Neural progenitor cell (in vitro differentiated cells): ENCODE measurements at regions not wholly inside any gene's neighbourhood (a gene's known extent, or its start where the extent isn't known, plus 50 kb on each side); places are given as distances from the start of the nearest gene placed in this dataset.
"Not testable (repeated sequence)": the region's sequence is repeated elsewhere in the genome, so short reads cannot be mapped to it uniquely, and the experiment has no call there.

Source experiments
- DNase-seq: peaks from one replicate; pipeline ENCODE4 v3.0.0-alpha.2; 2016; ENCODE audit warnings: low spot score
- H2AFZ ChIP-seq: fragments of 200-600 bp; sonication (generic); replicated peaks from 2 replicates; pipeline ENCODE4 v1.6.1; 2016; ENCODE audit warnings: antibody characterized with exemption
- H3F3A ChIP-seq: fragments of 200-600 bp; sonication (generic); 2 replicates; pipeline ENCODE4 v1.6.1; 2016; ENCODE audit warnings: antibody characterized with exemption, low read depth
- H3K27ac ChIP-seq: fragments of 200-600 bp; sonication (generic); 2 replicates; pipeline ENCODE4 v1.5.1; 2016; ENCODE audit warnings: mild to moderate bottlenecking
- H3K27me3 ChIP-seq: fragments of 200-600 bp; sonication (generic); 2 replicates; pipeline ENCODE4 v1.6.1; 2016; ENCODE audit warnings: mild to moderate bottlenecking, moderate library complexity
- H3K36me3 ChIP-seq: fragments of 200-600 bp; sonication (generic); 2 replicates; pipeline ENCODE4 v1.5.1; 2016
- H3K4me1 ChIP-seq: fragments of 200-600 bp; sonication (generic); 2 replicates; pipeline ENCODE4 v1.6.1; 2016; ENCODE audit warnings: mixed run types
- H3K4me2 ChIP-seq: fragments of 200-600 bp; sonication (generic); 2 replicates; pipeline ENCODE4 v1.6.1; 2016
- H3K4me3 ChIP-seq: fragments of 200-600 bp; sonication (generic); 2 replicates; pipeline ENCODE4 v1.5.1; 2016
- H3K79me2 ChIP-seq: fragments of 200-600 bp; sonication (generic); 2 replicates; pipeline ENCODE4 v1.6.1; 2016; ENCODE audit warnings: low read depth
- H3K9ac ChIP-seq: fragments of 200-600 bp; sonication (generic); 2 replicates; pipeline ENCODE4 v1.6.1; 2016
- H3K9me3 ChIP-seq: fragments of 200-600 bp; sonication (generic); 2 replicates; pipeline ENCODE4 v1.5.1; 2016; ENCODE audit warnings: low read depth
- H4K20me1 ChIP-seq: fragments of 200-600 bp; sonication (generic); 2 replicates; pipeline ENCODE4 v1.6.1; 2016; ENCODE audit warnings: low read depth
- H3K27ac Mint-ChIP-seq: 3 replicates; pipeline ENCODE4 v1.8.0; 2021; ENCODE audit warnings: mixed read lengths
- H3K27me3 Mint-ChIP-seq: 2 replicates; pipeline ENCODE4 v1.8.0; 2022; ENCODE audit warnings: low read depth, mild to moderate bottlenecking, inconsistent platforms, moderate library complexity, mixed read lengths; ENCODE audit not compliant: insufficient read depth
- H3K36me3 Mint-ChIP-seq: 3 replicates; pipeline ENCODE4 v1.8.0; 2021; ENCODE audit warnings: mixed read lengths
- H3K4me1 Mint-ChIP-seq: 3 replicates; pipeline ENCODE4 v1.8.0; 2021; ENCODE audit warnings: mixed read lengths
- H3K4me3 Mint-ChIP-seq: 3 replicates; pipeline ENCODE4 v1.8.0; 2021; ENCODE audit warnings: mild to moderate bottlenecking, moderate library complexity, mixed read lengths
- H3K9me3 Mint-ChIP-seq: 3 replicates; pipeline ENCODE4 v1.8.0; 2020; ENCODE audit warnings: mixed read lengths
- CTCF ChIP-seq: fragments of 200-600 bp; sonication (generic); IDR thresholded peaks from 2 replicates; pipeline ENCODE4 v1.5.1; 2017; ENCODE audit warnings: antibody characterized with exemption, mild to moderate bottlenecking
- EZH2 ChIP-seq: fragments of 200-600 bp; sonication (generic); IDR thresholded peaks from 2 replicates; pipeline ENCODE4 v1.6.1; 2017; ENCODE audit warnings: antibody characterized with exemption, mild to moderate bottlenecking, moderate library complexity
- EZH2phosphoT487 ChIP-seq: fragments of 200-600 bp; sonication (generic); IDR thresholded peaks from 2 replicates; pipeline ENCODE4 v1.6.1; 2017; ENCODE audit warnings: antibody characterized with exemption

GRCh38 chrX:99988532-99988931 is 421.5 kb downstream of the PCDH19 start:
- H3K36me3 ChIP-seq, H4K20me1 ChIP-seq, H3K4me3 ChIP-seq, H3K79me2 ChIP-seq, H3K9me3 ChIP-seq, H3K9ac ChIP-seq, H3K4me1 Mint-ChIP-seq, DNase-seq, H3K4me1 ChIP-seq, H3K36me3 Mint-ChIP-seq, H3K27me3 Mint-ChIP-seq, H3K4me2 ChIP-seq, H3K27ac ChIP-seq, H2AFZ ChIP-seq, H3F3A ChIP-seq, H3K27me3 ChIP-seq, H3K4me3 Mint-ChIP-seq, H3K9me3 Mint-ChIP-seq, H3K27ac Mint-ChIP-seq: not testable (repeated sequence)

- no peak overlapping the region for H3K4me3 Mint-ChIP-seq
- no peak overlapping the region for H3K27ac Mint-ChIP-seq
- Histone ChIP-seq H3K27ac (no peak overlapping the region), H3K4me3 (no peak overlapping the region), H3K4me2 (no peak overlapping the region), H2AFZ (no peak overlapping the region), H3F3A (no peaks in the 10 kb centered on the region), H3K36me3 (no peaks in the 10 kb centered on the region), H3K79me2 (no peaks in the 10 kb centered on the region), H3K4me1 (no peaks in the 10 kb centered on the region), H3K9me3 (peaks cover 10% of the 10 kb centered on the region), H3K27me3 (no peaks in the 10 kb centered on the region), H3K9ac (no peak overlapping the region), H4K20me1 (no peaks in the 10 kb centered on the region)
- TF ChIP-seq CTCF (no peak), EZH2 (no peak), EZH2phosphoT487 (no peak)
- DNase-seq, result no peak
- H3K4me1 Mint-ChIP-seq, result no peaks in the 10 kb centered on the region
- no peaks in the 10 kb centered on the region for H3K36me3 Mint-ChIP-seq
- H3K9me3 Mint-ChIP-seq, result no peaks in the 10 kb centered on the region
- no peaks in the 10 kb centered on the region for H3K27me3 Mint-ChIP-seq
Measured at GRCh38 chrX:99973572-99974226, 436.4 kb downstream of the PCDH19 start.

- no peak overlapping the region for H3K27ac ChIP-seq
- H2AFZ ChIP-seq, result no peak overlapping the region
- H3K9me3 ChIP-seq, result no peaks in the 10 kb centered on the region
- H3K4me3 ChIP-seq, result no peak overlapping the region
- H3K27me3 ChIP-seq, result no peaks in the 10 kb centered on the region
- H3K36me3 Mint-ChIP-seq, result no peaks in the 10 kb centered on the region
- no peaks in the 10 kb centered on the region for H4K20me1 ChIP-seq
- H3K4me1 Mint-ChIP-seq, result no peaks in the 10 kb centered on the region
- H3K27me3 Mint-ChIP-seq, result peaks cover 2% of the 10 kb centered on the region
- no peak overlapping the region for H3K4me3 Mint-ChIP-seq
- no peak overlapping the region for H3K9ac ChIP-seq
- no peak for DNase-seq
- no peak for TF ChIP-seq EZH2phosphoT487
- TF ChIP-seq CTCF, result no peak
- H3K4me2 ChIP-seq, result no peak overlapping the region
- H3K9me3 Mint-ChIP-seq, result no peaks in the 10 kb centered on the region
- H3K4me1 ChIP-seq, result no peaks in the 10 kb centered on the region
- no peak overlapping the region for H3K27ac Mint-ChIP-seq
- H3F3A ChIP-seq, result no peaks in the 10 kb centered on the region
- H3K79me2 ChIP-seq, result no peaks in the 10 kb centered on the region
- no peaks in the 10 kb centered on the region for H3K36me3 ChIP-seq
Measured at GRCh38 chrX:99939883-99940232, 470.2 kb downstream of the PCDH19 start.

GRCh38 chrX:99939206-99939882 is 470.7 kb downstream of the PCDH19 start:
- not testable (repeated sequence) for H3K36me3 Mint-ChIP-seq, DNase-seq, H3K9me3 Mint-ChIP-seq, H3K4me3 ChIP-seq, H3K27ac ChIP-seq, H3K27ac Mint-ChIP-seq, H3K4me1 ChIP-seq, H3K4me3 Mint-ChIP-seq, H3K4me1 Mint-ChIP-seq, H3K79me2 ChIP-seq, H3K27me3 Mint-ChIP-seq, H4K20me1 ChIP-seq, H3K9me3 ChIP-seq, H3K27me3 ChIP-seq, H2AFZ ChIP-seq, H3K9ac ChIP-seq, H3F3A ChIP-seq, H3K4me2 ChIP-seq, H3K36me3 ChIP-seq
